Spleen (tissue), 11 donors: ENCODE measurements at regions not wholly inside any gene's neighbourhood (a gene's known extent, or its start where the extent isn't known, plus 50 kb on each side); places are given as distances from the start of the nearest gene placed in this dataset.

ENCODE experiments used
- DNase-seq: peaks from one replicate; pipeline ENCODE4 v3.0.0-alpha.2; 2020
- H3K27ac ChIP-seq, 8 donors: fragments of 200-600 bp; sonication (generic) in 7 of 8; 1 replicate in 4 of 8; 2 replicates in 4 of 8; pipeline versions ENCODE4 v1.5.0 to v1.8.0; 2016 to 2021; ENCODE audit warnings: inconsistent platforms in 4 of 8, mild to moderate bottlenecking in 4 of 8, moderate library complexity in 1 of 8
- H3K27me3 ChIP-seq, 7 donors: fragments of 200-600 bp; sonication (generic) in 6 of 7; replicated peaks in 1 of 7; 1 replicate in 4 of 7; 2 replicates in 3 of 7; pipeline versions ENCODE4 v1.5.0 to v1.8.0; 2016 to 2021; ENCODE audit warnings: inconsistent platforms in 3 of 7, mild to moderate bottlenecking in 1 of 7
- H3K36me3 ChIP-seq, 6 donors: fragments of 200-600 bp; sonication (generic) in 5 of 6; 1 replicate in 4 of 6; 2 replicates in 2 of 6; pipeline versions ENCODE4 v1.5.0 to v1.8.0; 2016 to 2021; ENCODE audit warnings: inconsistent platforms in 2 of 6
- H3K4me1 ChIP-seq, 6 donors: fragments of 200-600 bp; sonication (generic) in 5 of 6; 1 replicate in 3 of 6; 2 replicates in 3 of 6; pipeline versions ENCODE4 v1.5.0 to v1.8.0; 2016 to 2021; ENCODE audit warnings: inconsistent platforms in 3 of 6
- H3K4me3 ChIP-seq, 8 donors: fragments of 200-600 bp; sonication (generic) in 7 of 8; 1 replicate in 4 of 8; 2 replicates in 4 of 8; pipeline versions ENCODE4 v1.5.0 to v1.8.0; 2016 to 2021; ENCODE audit warnings: inconsistent platforms in 4 of 8, mild to moderate bottlenecking in 4 of 8, moderate library complexity in 2 of 8
- H3K9me3 ChIP-seq, 8 donors: fragments of 200-600 bp; sonication (generic) in 7 of 8; 1 replicate in 4 of 8; 2 replicates in 4 of 8; pipeline versions ENCODE4 v1.5.0 to v1.8.0; 2016 to 2021; ENCODE audit warnings: inconsistent platforms in 4 of 8
- POLR2A ChIP-seq, 3 donors: fragments of 450-650 bp; IDR thresholded peaks; one replicate each; pipeline ENCODE4 v1.5.1; 2017; ENCODE audit warnings: antibody characterized with exemption in 3 of 3, mild to moderate bottlenecking in 1 of 3
- POLR2AphosphoS5 ChIP-seq, 3 donors: sonication (generic); formaldehyde crosslinking; IDR thresholded peaks; one replicate each; pipeline ENCODE4 v1.5.1; 2017; ENCODE audit warnings: antibody characterized with exemption in 3 of 3
- WGBS, 5 donors: extraction: QIAGEN DNeasy Blood & Tissue Kit in 3 of 5; methylation state at CpG; one replicate each; pipeline versions ENCODE4 v1.1.5 to v1.1.7; 2013 to 2018; 5-methylcytosine and 5-hydroxymethylcytosine counted together
- intact Hi-C: fragments of 100-400 bp; cut with DNase I; formaldehyde crosslinking; loops from one replicate; pipeline ENCODE4 v1.15.0; 2023; ENCODE audit warnings: low total_unique reads
- TF ChIP-seq, protein P1 (sequence below), 11 experiments: fragments of 200-600 bp in 7 of 11; fragments of 450-650 bp in 4 of 11; sonication (generic) in 4 of 11; IDR thresholded peaks in 8 of 11; conservative IDR thresholded peaks in 3 of 11; 1 replicate in 7 of 11; 2 replicates in 4 of 11; pipeline versions ENCODE4 v1.4.0 to v1.8.0; 2016 to 2021; ENCODE audit warnings: antibody characterized with exemption in 11 of 11, inconsistent platforms in 4 of 11, mild to moderate bottlenecking in 1 of 11
- donor health status: healthy with polysubstance abuse.
- donor health status: DM: no; HTN: no; CAD: no; lungs with moderate emphysema.
- donor health status: DM: no; HTN: no; CAD: no.
- donor health status: Bipolar disorder and iron deficiency.
- donor health status: healthy.
- donor health status: DM: no; HTN: no; CAD: no.
- donor health status: DM: yes; HTN: yes; CAD: no.

DNA sequence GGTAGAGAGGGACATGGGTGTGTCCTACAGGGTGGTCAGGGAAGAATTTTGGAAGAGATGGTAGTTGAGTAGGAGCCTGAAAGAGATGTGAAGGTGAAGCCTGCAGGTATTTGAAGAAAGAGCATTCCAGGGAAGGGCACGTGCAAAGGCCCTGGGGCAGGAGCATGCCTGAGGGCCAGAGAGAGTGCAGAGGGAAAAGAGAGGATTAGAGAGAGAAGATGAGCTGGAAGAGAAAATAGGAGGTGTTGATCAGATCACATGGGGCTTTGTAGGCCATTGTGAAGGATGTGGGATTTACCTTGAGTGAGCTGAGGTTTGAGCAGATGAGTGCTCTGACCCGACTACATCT lies 455.0 kb downstream of the HAPSTR1 start:
- Histone ChIP-seq H3K4me3 (no peak overlapping the region), H3K9me3 (peaks cover 0 to 6% (median 0%) of the 10 kb centered on the region in 8 donors), H3K4me1 (no peaks in the 10 kb centered on the region), H3K27ac (no peak overlapping the region), H3K27me3 (no peaks in the 10 kb centered on the region), H3K36me3 (no peaks in the 10 kb centered on the region)
- TF ChIP-seq, protein P1, sequence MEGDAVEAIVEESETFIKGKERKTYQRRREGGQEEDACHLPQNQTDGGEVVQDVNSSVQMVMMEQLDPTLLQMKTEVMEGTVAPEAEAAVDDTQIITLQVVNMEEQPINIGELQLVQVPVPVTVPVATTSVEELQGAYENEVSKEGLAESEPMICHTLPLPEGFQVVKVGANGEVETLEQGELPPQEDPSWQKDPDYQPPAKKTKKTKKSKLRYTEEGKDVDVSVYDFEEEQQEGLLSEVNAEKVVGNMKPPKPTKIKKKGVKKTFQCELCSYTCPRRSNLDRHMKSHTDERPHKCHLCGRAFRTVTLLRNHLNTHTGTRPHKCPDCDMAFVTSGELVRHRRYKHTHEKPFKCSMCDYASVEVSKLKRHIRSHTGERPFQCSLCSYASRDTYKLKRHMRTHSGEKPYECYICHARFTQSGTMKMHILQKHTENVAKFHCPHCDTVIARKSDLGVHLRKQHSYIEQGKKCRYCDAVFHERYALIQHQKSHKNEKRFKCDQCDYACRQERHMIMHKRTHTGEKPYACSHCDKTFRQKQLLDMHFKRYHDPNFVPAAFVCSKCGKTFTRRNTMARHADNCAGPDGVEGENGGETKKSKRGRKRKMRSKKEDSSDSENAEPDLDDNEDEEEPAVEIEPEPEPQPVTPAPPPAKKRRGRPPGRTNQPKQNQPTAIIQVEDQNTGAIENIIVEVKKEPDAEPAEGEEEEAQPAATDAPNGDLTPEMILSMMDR (IDR thresholded peaks at IDR 0.05 in 8 of 11, conservative IDR thresholded peaks at IDR 0.05 in 3 of 11): no peak
- no peak for TF ChIP-seq POLR2AphosphoS5 (IDR thresholded peaks at IDR 0.05)
- no peak for TF ChIP-seq POLR2A (IDR thresholded peaks at IDR 0.05)
- intact Hi-C loops: no loop called here
- no peak for DNase-seq
- WGBS, 5 donors: 80 to 97% (median 91%) methylated on average over 2 of the region's 2 CpGs

DNA sequence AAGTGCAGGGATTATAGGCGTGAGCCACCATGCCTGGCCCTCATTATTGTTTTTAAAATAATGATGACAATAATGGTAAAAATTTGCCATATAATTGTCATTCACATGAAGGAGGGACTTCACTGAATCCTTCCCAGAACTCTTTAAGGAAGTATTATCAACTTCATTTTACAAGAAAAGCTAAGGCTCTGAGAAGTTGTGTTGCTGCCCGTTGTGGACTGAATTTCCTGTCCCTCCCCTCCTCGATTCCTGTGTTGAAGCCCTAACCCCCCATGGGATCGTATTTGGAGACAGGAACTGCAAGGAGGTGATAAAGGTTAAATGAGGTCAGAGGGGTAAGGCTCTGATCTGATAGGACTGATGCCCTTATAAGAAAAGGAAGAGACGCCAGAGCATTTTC lies 458.0 kb downstream of the HAPSTR1 start:
- H3K4me1 ChIP-seq: no peaks in the 10 kb centered on the region
- no peak overlapping the region for H3K4me3 ChIP-seq
- intact Hi-C loops: no loop called here
- no peaks in the 10 kb centered on the region for H3K36me3 ChIP-seq
- no peak for DNase-seq
- WGBS, 5 donors: 20 to 41% (median 35%) methylated on average over 5 of the region's 5 CpGs
- no peaks in the 10 kb centered on the region for H3K27me3 ChIP-seq
- TF ChIP-seq POLR2AphosphoS5 (IDR thresholded peaks at IDR 0.05) (no peak), POLR2A (IDR thresholded peaks at IDR 0.05) (no peak)
- TF ChIP-seq, protein P1 (IDR thresholded peaks at IDR 0.05 in 8 of 11, conservative IDR thresholded peaks at IDR 0.05 in 3 of 11): no peak
- no peak overlapping the region for H3K27ac ChIP-seq
- peaks cover 0 to 15% (median 5%) of the 10 kb centered on the region in 8 donors for H3K9me3 ChIP-seq

- WGBS, 5 donors: 85 to 91% (median 88%) methylated on average over 3 of the region's 3 CpGs
- intact Hi-C loops: no loop called here
- no peaks in the 10 kb centered on the region for H3K27me3 ChIP-seq
- no peaks in the 10 kb centered on the region for H3K36me3 ChIP-seq
- no peak for DNase-seq
- no peak overlapping the region for H3K4me3 ChIP-seq
- H3K9me3 ChIP-seq: peaks cover 0 to 32% (median 18%) of the 10 kb centered on the region in 8 donors
- no peaks in the 10 kb centered on the region for H3K4me1 ChIP-seq
- TF ChIP-seq POLR2A (IDR thresholded peaks at IDR 0.05): no peak
- no peak for TF ChIP-seq POLR2AphosphoS5 (IDR thresholded peaks at IDR 0.05)
- TF ChIP-seq, protein P1 (IDR thresholded peaks at IDR 0.05 in 8 of 11, conservative IDR thresholded peaks at IDR 0.05 in 3 of 11): no peak
- H3K27ac ChIP-seq: no peak overlapping the region
These were observed 463.6 kb downstream of the HAPSTR1 start for GRCh38 chr16:9555051-9555450.

GRCh38 chr16:9556949-9557665 lies 465.7 kb downstream of the HAPSTR1 start:
- no peaks in the 10 kb centered on the region for H3K4me1 ChIP-seq
- H3K9me3 ChIP-seq: peaks cover 0 to 25% (median 16%) of the 10 kb centered on the region in 8 donors
- H3K27me3 ChIP-seq: no peaks in the 10 kb centered on the region
- H3K4me3 ChIP-seq: no peak overlapping the region
- no peak overlapping the region for H3K27ac ChIP-seq
- 74 to 82% (median 80%) methylated on average over 7 of the region's 7 CpGs for WGBS, 5 donors
- no peak for DNase-seq
- intact Hi-C loops: no loop called here
- TF ChIP-seq POLR2A (IDR thresholded peaks at IDR 0.05): no peak
- TF ChIP-seq POLR2AphosphoS5 (IDR thresholded peaks at IDR 0.05): no peak
- TF ChIP-seq, protein P1 (IDR thresholded peaks at IDR 0.05 in 8 of 11, conservative IDR thresholded peaks at IDR 0.05 in 3 of 11): no peak
- no peaks in the 10 kb centered on the region for H3K36me3 ChIP-seq
